Peyer's patch (tissue), 4 donors: ENCODE measurements at regions not wholly inside any gene's neighbourhood (a gene's known extent, or its start where the extent isn't known, plus 50 kb on each side); places are given as distances from the start of the nearest gene placed in this dataset.
"Not testable (repeated sequence)": the region's sequence is repeated elsewhere in the genome, so short reads cannot be mapped to it uniquely, and the experiment has no call there.

Experiments
- CTCF ChIP-seq, 6 experiments: fragments of 450-650 bp in 4 of 6; fragments of 200-600 bp in 2 of 6; sonication (generic) in 1 of 6; IDR thresholded peaks; one replicate each; pipeline ENCODE4 v1.5.1; 2017 to 2019; ENCODE audit warnings: antibody characterized with exemption in 6 of 6, mild to moderate bottlenecking in 3 of 6, moderate library complexity in 1 of 6
- POLR2A ChIP-seq, 2 donors: fragments of 450-650 bp; IDR thresholded peaks; one replicate each; pipeline ENCODE4 v1.5.1; 2017; ENCODE audit warnings: antibody characterized with exemption in 2 of 2, mild to moderate bottlenecking in 2 of 2, moderate library complexity in 2 of 2

GRCh38 chr13:69018173-69018572 is 1089.5 kb upstream of the ATXN8OS start:
- TF ChIP-seq CTCF, POLR2A (IDR thresholded peaks at IDR 0.05): not testable (repeated sequence)
